Activated naive CD4-positive, alpha-beta T cell treated with anti-CD3 and anti-CD28 coated beads, Interleukin-2, amount 10 ng/mL, durations not matched to agents 7 days and 5 days (primary cell): ENCODE measurements at regions not wholly inside any gene's neighbourhood (a gene's known extent, or its start where the extent isn't known, plus 50 kb on each side); places are given as distances from the start of the nearest gene placed in this dataset.

ENCODE experiments used
- CTCF ChIA-PET: fragments of 350-600 bp; sonication (Branson Sonifier 250); formaldehyde crosslinking; loops from one replicate; lab custom pipeline; 2021; ENCODE audit warnings: antibody characterized with exemption; lab: Charles Lee
- DNase-seq: peaks from one replicate; pipeline ENCODE4 v3.0.0-alpha.2; 2020
- H3K27ac Mint-ChIP-seq: one replicate; pipeline ENCODE4 v1.8.0; 2021; ENCODE audit warnings: mild to moderate bottlenecking, moderate library complexity, mixed read lengths
- H3K27me3 Mint-ChIP-seq: one replicate; pipeline ENCODE4 v1.8.0; 2021; ENCODE audit warnings: mild to moderate bottlenecking, mixed read lengths
- H3K36me3 Mint-ChIP-seq: one replicate; pipeline ENCODE4 v1.8.0; 2021; ENCODE audit warnings: mixed read lengths
- H3K4me1 Mint-ChIP-seq: one replicate; pipeline ENCODE4 v1.8.0; 2021; ENCODE audit warnings: mixed read lengths
- H3K4me3 Mint-ChIP-seq: one replicate; pipeline ENCODE4 v1.8.0; 2021; ENCODE audit warnings: mild to moderate bottlenecking, moderate library complexity, mixed read lengths
- H3K9me3 Mint-ChIP-seq: one replicate; pipeline ENCODE4 v1.8.0; 2021; ENCODE audit warnings: mixed read lengths

DNA sequence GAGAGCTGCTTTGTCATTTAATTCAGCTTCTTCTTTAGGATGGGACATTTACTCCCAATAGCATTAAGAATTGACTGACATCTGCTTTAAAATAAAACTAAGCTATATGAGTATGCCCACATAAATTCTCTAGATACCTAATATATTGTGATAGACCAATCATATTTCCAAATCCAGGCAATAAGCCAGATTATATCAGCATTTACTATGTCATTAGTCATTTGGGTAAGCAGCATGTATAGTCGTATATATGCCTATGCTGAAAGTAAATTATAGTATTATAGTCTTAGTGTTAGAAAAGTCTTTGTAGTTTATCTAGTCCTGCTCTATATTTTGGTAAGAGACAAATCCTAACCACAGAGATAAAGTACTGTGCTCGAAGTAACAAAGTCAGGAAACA is 958.1 kb downstream of the KCNJ2 start:
- Mint-ChIP-seq H3K27me3 (no peaks in the 10 kb centered on the region), H3K4me1 (no peaks in the 10 kb centered on the region), H3K4me3 (no peak overlapping the region), H3K9me3 (peaks cover 3% of the 10 kb centered on the region), H3K36me3 (no peaks in the 10 kb centered on the region), H3K27ac (no peak overlapping the region)
- no peak for DNase-seq
- CTCF ChIA-PET: no interaction called here

DNA sequence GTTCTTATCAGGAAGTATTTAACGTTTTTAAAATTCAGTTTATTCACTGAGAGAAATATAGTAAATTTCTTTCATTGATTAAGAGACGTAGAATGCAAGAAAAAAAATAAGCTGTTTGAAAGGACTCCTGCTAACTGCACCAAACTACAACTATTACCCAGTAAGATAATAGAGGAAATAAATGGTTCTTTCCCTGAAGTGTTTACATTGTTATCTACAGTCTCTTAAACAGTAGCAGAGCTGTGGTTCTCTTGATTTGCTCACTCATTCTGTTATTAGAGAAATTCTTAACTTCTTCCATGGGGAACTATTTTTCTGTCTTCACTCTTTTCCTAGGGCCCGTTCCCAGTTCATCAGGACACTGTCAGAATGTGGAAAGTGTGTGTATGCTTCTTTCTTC is 973.0 kb downstream of the KCNJ2 start:
- no peak for DNase-seq
- Mint-ChIP-seq H3K4me3 (no peak overlapping the region), H3K4me1 (no peaks in the 10 kb centered on the region), H3K36me3 (no peaks in the 10 kb centered on the region), H3K27ac (no peak overlapping the region), H3K9me3 (peaks cover 10% of the 10 kb centered on the region), H3K27me3 (no peaks in the 10 kb centered on the region)
- CTCF ChIA-PET: no interaction called here

DNA sequence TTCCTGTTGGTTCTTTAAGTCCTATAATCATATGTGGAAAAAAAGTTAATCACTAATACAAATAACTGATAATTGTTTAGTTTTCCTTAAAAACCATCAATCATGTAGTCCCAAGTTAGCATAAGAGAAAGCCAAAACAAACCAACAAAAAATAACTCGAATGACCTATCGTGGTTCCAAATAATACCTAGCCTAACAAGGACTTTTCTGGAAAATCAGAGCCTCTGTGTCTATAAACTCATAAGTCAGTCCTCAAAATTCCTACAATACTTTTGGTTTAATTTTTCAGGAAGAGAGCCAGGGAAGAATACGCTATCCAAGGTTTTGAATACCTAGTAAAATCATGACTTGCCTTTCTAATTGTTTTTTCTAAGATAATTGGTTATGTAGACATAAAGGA is 975.3 kb upstream of the SOX9 start:
- Mint-ChIP-seq H3K27ac (no peak overlapping the region), H3K4me1 (no peaks in the 10 kb centered on the region), H3K36me3 (no peaks in the 10 kb centered on the region), H3K4me3 (no peak overlapping the region), H3K27me3 (no peaks in the 10 kb centered on the region), H3K9me3 (peaks cover 5% of the 10 kb centered on the region)
- CTCF ChIA-PET: no interaction called here
- no peak for DNase-seq

DNA sequence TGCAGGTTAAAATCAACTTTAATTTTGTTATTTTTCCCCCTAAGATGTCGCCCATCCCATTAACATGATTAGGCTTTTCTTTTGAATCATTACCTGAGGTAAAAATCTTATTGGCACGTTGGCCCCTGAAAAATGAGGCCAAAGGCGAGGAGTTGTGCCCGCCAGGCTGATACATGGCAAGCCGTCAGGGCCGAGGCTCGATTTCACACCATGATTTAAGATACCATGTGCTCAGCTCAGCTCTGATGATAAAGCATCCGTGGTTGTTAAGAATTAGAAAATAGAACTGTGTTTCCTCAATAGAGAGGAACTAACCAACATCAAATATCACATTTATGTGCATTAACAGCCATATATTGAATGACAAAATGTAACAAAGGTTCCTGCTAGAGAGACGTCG is 972.9 kb upstream of the SOX9 start:
- CTCF ChIA-PET: no interaction called here
- H3K27ac Mint-ChIP-seq: no peak overlapping the region
- H3K36me3 Mint-ChIP-seq: no peaks in the 10 kb centered on the region
- H3K9me3 Mint-ChIP-seq: peaks cover 6% of the 10 kb centered on the region
- no peak overlapping the region for H3K4me3 Mint-ChIP-seq
- H3K4me1 Mint-ChIP-seq: no peaks in the 10 kb centered on the region
- H3K27me3 Mint-ChIP-seq: no peaks in the 10 kb centered on the region
- no peak for DNase-seq

DNA sequence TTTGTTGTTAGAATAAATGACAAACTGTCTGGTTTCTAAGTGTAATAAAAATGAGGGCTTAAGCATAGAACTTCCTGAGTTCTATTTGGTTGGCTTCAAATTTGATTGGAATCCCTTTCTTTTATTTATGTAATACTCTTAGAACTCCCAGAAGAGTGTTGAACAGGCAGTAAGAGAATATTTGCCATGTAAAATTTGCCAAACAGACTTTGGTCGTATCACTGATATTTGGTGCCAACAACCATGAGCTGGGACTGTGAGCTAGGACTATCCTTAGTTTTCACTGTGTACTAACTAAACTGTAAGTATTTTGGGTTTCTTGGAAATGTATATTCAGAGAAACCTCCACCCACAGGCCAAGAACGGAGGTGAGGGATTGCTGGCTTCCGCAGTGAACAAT is 971.2 kb upstream of the SOX9 start:
- peaks cover 6% of the 10 kb centered on the region for H3K9me3 Mint-ChIP-seq
- no peaks in the 10 kb centered on the region for H3K36me3 Mint-ChIP-seq
- no peak for DNase-seq
- CTCF ChIA-PET: no interaction called here
- no peaks in the 10 kb centered on the region for H3K4me1 Mint-ChIP-seq
- H3K27ac Mint-ChIP-seq: no peak overlapping the region
- H3K27me3 Mint-ChIP-seq: no peaks in the 10 kb centered on the region
- H3K4me3 Mint-ChIP-seq: no peak overlapping the region

DNA sequence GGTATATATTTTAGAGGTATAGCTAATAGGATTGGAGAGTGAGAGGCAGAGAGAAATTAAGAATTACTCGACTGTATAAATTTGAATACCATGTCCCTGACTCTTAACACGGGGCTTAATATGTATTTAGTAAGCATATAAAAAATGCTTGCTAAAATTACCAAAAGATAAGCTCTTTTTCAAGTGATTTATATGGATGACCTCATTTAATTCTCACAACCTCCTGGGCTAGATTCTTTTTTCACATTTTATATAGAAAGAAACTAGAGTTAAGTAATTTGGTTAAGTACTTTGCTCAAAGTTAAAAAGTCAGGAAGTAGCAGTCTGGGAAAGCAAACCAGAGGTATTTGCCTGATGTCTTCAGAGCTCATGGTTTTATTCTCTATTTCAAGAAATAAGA is 963.5 kb upstream of the SOX9 start:
- no peaks in the 10 kb centered on the region for H3K27me3 Mint-ChIP-seq
- no peaks in the 10 kb centered on the region for H3K4me1 Mint-ChIP-seq
- CTCF ChIA-PET: no interaction called here

DNA sequence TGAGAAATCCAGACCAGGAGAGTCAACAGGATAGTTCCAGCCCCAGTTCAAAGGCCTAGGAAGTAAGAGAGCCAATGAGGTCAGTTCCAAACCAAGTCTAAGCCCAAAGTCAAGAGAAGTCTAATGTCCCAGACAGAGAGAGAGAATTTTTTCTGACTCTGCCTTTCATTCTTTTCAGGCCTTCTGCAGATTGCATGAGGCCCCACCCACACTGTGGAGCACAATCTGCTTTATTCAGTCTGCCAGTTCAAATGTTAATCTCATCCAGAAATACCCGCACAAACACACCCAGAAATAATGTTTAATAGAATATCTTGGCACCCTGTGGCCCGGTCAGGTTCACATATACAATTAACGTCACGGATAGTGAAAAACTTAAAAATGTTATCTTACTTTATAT is 962.4 kb upstream of the SOX9 start:
- H3K4me1 Mint-ChIP-seq: no peaks in the 10 kb centered on the region
- no peaks in the 10 kb centered on the region for H3K27me3 Mint-ChIP-seq
- no peak overlapping the region for H3K27ac Mint-ChIP-seq
- H3K36me3 Mint-ChIP-seq: no peaks in the 10 kb centered on the region
- no peak for DNase-seq
- H3K9me3 Mint-ChIP-seq: peaks cover 8% of the 10 kb centered on the region
- CTCF ChIA-PET: no interaction called here
- H3K4me3 Mint-ChIP-seq: no peak overlapping the region

More for the DNA sequence above, 963.5 kb upstream of the SOX9 start:
- H3K27ac Mint-ChIP-seq: no peak overlapping the region
- H3K9me3 Mint-ChIP-seq: peaks cover 12% of the 10 kb centered on the region
- no peak overlapping the region for H3K4me3 Mint-ChIP-seq
- DNase-seq: no peak
- no peaks in the 10 kb centered on the region for H3K36me3 Mint-ChIP-seq

DNA sequence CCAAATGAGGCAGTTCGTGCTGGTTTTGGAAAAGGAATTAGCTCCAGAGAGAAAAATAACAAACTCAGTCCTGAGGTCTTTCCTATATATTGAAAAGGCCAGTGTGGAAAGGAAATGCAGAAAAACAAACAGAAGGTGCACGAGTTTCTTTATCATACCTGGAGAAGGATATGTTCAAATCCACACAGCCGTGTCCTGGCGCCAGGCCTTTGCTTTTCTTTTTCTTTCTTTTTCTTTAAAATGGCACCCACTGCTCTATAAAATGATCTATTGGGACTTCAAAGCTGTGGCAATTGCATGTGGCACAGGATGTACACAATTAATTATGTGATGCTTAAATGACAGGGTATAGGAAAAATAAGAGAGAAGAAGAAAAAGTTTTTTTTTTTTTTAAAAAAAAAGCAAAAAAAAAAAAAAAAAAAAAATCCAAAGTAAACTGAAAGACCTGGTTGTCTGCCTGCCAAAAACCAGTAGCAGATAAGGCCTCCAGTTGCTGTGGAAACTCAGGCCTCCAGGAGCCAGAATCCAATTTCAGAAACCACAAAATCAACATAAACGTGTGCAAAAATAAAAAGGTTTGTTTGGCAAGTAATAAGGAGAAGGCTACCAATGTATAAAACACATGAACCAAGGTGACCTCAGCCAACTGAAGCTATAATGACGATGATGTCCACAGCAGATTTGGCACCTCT is 957.6 kb upstream of the SOX9 start:
- CTCF ChIA-PET: no interaction called here
- DNase-seq: no peak
- Mint-ChIP-seq H3K4me3 (no peak overlapping the region), H3K36me3 (no peaks in the 10 kb centered on the region), H3K9me3 (peaks cover 11% of the 10 kb centered on the region), H3K27ac (no peak overlapping the region), H3K27me3 (no peaks in the 10 kb centered on the region), H3K4me1 (no peaks in the 10 kb centered on the region)

DNA sequence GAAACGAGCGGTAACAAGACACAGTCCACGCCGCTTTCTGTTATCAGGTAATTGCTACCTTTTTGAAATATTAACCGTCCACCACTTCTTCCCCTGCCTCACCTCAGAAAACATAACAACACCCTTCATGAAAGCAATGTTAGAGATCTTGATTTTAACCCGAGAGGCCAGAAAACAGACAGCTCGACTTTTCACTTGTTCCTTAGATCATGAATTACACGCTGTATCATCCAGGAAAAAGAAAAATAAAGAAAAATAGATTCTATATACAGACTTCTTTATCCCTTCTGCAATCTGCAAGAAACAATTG is 957.1 kb upstream of the SOX9 start:
- Mint-ChIP-seq H3K9me3 (peaks cover 11% of the 10 kb centered on the region), H3K27ac (no peak overlapping the region), H3K4me3 (no peak overlapping the region), H3K36me3 (no peaks in the 10 kb centered on the region), H3K4me1 (no peaks in the 10 kb centered on the region), H3K27me3 (no peaks in the 10 kb centered on the region)
- CTCF ChIA-PET: no interaction called here
- no peak for DNase-seq

DNA sequence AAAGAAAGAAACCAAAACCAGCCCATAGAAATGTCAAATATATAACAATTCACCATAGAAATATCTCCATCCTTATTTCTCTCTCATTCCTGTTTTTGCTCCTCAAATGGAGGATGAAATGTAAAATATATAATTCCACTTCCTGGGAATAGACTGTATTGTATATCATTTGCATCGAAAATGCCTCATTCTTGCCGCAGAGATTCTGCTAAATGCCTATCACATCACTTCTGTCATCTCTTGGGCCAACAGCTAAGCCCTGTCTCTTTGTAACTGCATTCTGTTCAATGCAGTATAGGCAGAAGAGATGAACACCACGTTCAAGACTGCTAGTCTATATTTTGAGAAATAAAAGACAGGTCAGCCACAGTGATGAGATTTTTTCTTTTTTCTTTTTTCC is 956.3 kb upstream of the SOX9 start:
- H3K4me1 Mint-ChIP-seq: no peaks in the 10 kb centered on the region
- peaks cover 11% of the 10 kb centered on the region for H3K9me3 Mint-ChIP-seq
- no peak for DNase-seq
- H3K36me3 Mint-ChIP-seq: no peaks in the 10 kb centered on the region
- no peaks in the 10 kb centered on the region for H3K27me3 Mint-ChIP-seq
- H3K4me3 Mint-ChIP-seq: no peak overlapping the region
- no peak overlapping the region for H3K27ac Mint-ChIP-seq
- CTCF ChIA-PET: no interaction called here

DNA sequence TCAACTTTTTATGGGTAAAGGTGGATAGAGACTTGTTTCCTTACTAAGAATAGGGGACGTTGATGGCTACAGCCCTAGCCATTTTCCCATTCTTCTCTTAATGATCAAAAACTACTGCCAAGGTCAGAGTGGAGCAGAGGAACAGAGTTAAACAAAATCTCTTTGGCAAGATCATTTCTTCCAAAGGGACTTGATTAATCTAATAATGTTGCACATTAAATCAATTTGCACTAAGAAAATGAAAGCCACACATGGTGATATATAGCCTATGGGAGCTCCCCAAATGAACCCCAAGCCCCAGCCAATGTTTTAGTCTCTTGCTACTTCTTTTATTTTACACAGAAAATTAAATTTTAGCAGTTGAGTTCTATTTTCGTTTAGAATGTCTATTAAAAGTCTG is 954.5 kb upstream of the SOX9 start:
- CTCF ChIA-PET: no interaction called here
- Mint-ChIP-seq H3K27me3 (no peaks in the 10 kb centered on the region), H3K9me3 (peaks cover 8% of the 10 kb centered on the region), H3K4me3 (no peak overlapping the region), H3K36me3 (no peaks in the 10 kb centered on the region), H3K4me1 (no peaks in the 10 kb centered on the region), H3K27ac (no peak overlapping the region)
- DNase-seq: no peak

DNA sequence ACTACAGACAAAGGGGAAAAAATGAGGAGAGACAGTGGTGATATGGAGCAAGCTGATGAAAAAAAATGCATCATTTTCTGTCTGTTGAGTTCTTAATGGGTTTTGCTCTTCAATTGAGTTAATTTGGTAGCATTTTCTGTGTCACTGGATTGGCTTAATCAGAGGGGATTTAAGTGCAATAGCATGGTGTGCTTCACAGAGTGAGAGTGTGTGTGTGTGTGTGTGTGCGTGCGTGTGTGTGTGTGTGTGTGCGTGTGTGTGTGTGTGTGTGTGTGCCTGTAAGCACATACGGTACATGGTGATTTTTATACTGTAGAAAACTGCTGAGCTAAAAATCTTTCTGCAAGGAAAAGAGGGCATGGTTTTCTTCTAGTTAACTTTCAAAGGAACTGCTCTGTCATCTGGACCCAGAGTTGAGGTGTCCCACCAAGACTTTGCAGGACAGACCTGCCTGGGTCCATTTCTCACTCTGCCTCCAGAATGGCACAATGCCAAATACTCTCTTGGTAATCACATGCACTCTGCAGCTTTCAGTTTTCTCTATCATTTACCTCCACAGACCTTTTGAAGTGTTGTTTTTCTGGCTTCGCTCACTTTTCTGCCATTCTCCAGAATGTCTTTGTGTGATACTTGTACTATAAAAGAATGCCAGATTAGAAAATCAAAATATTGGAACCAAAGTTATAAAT is 952.6 kb upstream of the SOX9 start:
- Mint-ChIP-seq H3K4me1 (no peaks in the 10 kb centered on the region), H3K9me3 (peaks cover 8% of the 10 kb centered on the region), H3K36me3 (no peaks in the 10 kb centered on the region), H3K4me3 (no peak overlapping the region), H3K27ac (no peak overlapping the region), H3K27me3 (no peaks in the 10 kb centered on the region)
- no peak for DNase-seq
- CTCF ChIA-PET: no interaction called here

DNA sequence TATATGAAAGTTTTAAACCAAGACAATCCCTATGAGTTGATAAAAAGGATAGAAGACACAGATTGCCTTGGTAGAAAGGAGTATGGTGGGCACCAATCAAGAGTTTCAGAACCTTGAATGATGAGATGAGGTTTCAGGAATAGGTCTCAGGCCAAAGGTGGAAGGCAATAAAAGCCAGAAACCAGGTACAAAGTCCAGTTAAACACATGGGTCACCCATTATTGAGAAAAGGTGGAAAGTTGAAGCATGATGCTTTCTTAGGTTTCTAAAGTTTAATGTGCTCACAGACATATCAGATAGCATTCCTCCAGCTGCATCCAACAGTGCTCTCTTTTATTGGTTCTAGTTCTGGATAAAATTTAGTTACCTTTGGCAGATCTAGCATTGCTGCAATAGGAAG is 950.8 kb upstream of the SOX9 start:
- Mint-ChIP-seq H3K9me3 (peaks cover 8% of the 10 kb centered on the region), H3K4me3 (no peak overlapping the region), H3K36me3 (no peaks in the 10 kb centered on the region), H3K27me3 (no peaks in the 10 kb centered on the region), H3K27ac (no peak overlapping the region), H3K4me1 (no peaks in the 10 kb centered on the region)
- CTCF ChIA-PET: no interaction called here
- DNase-seq: no peak

DNA sequence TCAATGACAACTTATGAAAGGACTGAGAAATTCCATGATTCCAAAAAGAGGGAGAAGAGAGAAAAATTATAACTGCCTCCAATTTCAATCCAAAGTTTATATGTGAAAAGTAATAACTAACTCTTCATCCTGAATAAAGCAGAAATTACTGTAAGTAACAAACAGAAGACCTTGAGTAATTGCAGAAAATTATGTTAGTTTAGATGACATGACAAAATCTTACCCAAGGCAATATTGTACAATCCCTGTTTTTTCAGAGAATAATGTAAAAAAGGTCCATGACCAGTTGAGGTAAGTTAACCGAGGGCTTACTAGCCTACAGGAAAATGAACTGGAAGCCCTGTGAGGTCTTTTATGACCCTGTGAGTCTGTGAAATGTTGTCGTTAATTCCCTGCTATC is 949.5 kb upstream of the SOX9 start:
- Mint-ChIP-seq H3K9me3 (peaks cover 8% of the 10 kb centered on the region), H3K27me3 (no peaks in the 10 kb centered on the region), H3K27ac (no peak overlapping the region), H3K4me3 (no peak overlapping the region), H3K36me3 (no peaks in the 10 kb centered on the region), H3K4me1 (no peaks in the 10 kb centered on the region)
- CTCF ChIA-PET: no interaction called here
- no peak for DNase-seq

DNA sequence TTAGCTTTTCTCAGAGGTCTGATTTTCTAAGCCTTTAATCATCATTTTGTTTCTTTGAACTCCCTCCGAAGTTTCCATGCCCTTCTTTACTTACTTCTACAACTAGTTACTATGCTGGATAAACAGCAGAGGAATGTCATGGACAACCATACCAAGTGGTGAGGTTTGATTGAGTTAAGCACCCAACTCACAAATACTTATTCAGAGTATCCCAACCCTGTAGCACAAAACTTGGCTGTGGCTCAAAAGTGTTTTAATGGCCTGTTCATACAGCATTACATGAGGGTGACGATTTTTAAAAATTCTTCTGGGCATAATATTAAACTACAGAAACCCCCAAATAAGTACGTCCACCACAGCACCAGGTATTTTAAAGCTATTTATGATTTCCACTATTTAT is 946.8 kb upstream of the SOX9 start:
- CTCF ChIA-PET: no interaction called here
- Mint-ChIP-seq H3K4me3 (no peak overlapping the region), H3K9me3 (peaks cover 4% of the 10 kb centered on the region), H3K4me1 (no peaks in the 10 kb centered on the region), H3K27ac (no peak overlapping the region), H3K36me3 (no peaks in the 10 kb centered on the region), H3K27me3 (no peaks in the 10 kb centered on the region)
- DNase-seq: no peak
